Adrenal gland (tissue), 5 donors: ENCODE measurements at regions not wholly inside any gene's neighbourhood (a gene's known extent, or its start where the extent isn't known, plus 50 kb on each side); places are given as distances from the start of the nearest gene placed in this dataset.

Experiments used
- CTCF ChIP-seq, 6 experiments: fragments of 450-650 bp in 4 of 6; fragments of 200-600 bp in 2 of 6; sonication (generic) in 1 of 6; IDR thresholded peaks; 1 replicate in 5 of 6; 2 replicates in 1 of 6; pipeline versions ENCODE4 v1.5.1 to v1.8.0; 2016 to 2021; ENCODE audit warnings: antibody characterized with exemption in 6 of 6, mild to moderate bottlenecking in 2 of 6, moderate library complexity in 1 of 6
- POLR2A ChIP-seq, 2 donors: fragments of 450-650 bp; IDR thresholded peaks; one replicate each; pipeline ENCODE4 v1.6.1; 2017; ENCODE audit warnings: antibody characterized with exemption in 2 of 2, mild to moderate bottlenecking in 2 of 2, moderate library complexity in 1 of 2
- donor health status: DM: no; HTN: no; CAD: no.

- no peak for TF ChIP-seq POLR2A (IDR thresholded peaks at IDR 0.05)
- no peak for TF ChIP-seq CTCF (IDR thresholded peaks at IDR 0.05)
These were observed 1418.7 kb downstream of the FSTL5 start for GRCh38 chr4:160745126-160745525.
